OCI-LY1 (cell line): ENCODE measurements at regions not wholly inside any gene's neighbourhood (a gene's known extent, or its start where the extent isn't known, plus 50 kb on each side); places are given as distances from the start of the nearest gene placed in this dataset.

Experiments used
- H2AFZ ChIP-seq: fragments of 200-600 bp; sonication (generic), shearing (Covaris generic); 2 replicates; pipeline ENCODE4 v1.6.0; 2014; ENCODE audit warnings: antibody characterized with exemption, mild to moderate bottlenecking, low read length
- H3F3A ChIP-seq: fragments of 200-600 bp; sonication (generic), shearing (Covaris generic); 2 replicates; pipeline ENCODE4 v1.6.0; 2014; ENCODE audit warnings: mild to moderate bottlenecking, antibody characterized with exemption, low read length, moderate library complexity; ENCODE audit not compliant: insufficient read depth
- H3K27ac ChIP-seq: fragments of 200-600 bp; sonication (generic); 2 replicates; pipeline ENCODE4 v1.5.1; 2014; ENCODE audit warnings: low read length, mixed run types, mild to moderate bottlenecking, low read depth; ENCODE audit not compliant: poor library complexity, severe bottlenecking
- H3K27me3 ChIP-seq: fragments of 200-600 bp; sonication (generic); 2 replicates; pipeline ENCODE4 v1.6.0; 2014; ENCODE audit warnings: antibody characterized with exemption, mild to moderate bottlenecking, low read length, moderate library complexity; ENCODE audit not compliant: insufficient read depth
- H3K36me3 ChIP-seq: fragments of 200-600 bp; sonication (generic); 2 replicates; pipeline ENCODE4 v1.6.1; 2014; ENCODE audit warnings: mild to moderate bottlenecking, antibody characterized with exemption, low read length, moderate library complexity, mixed read lengths; ENCODE audit not compliant: insufficient read depth
- H3K4me1 ChIP-seq: fragments of 200-600 bp; sonication (generic); 2 replicates; pipeline ENCODE4 v1.5.1; 2014; ENCODE audit warnings: mild to moderate bottlenecking, low read length, moderate library complexity; ENCODE audit not compliant: insufficient read depth, severe bottlenecking
- H3K4me2 ChIP-seq: fragments of 200-600 bp; sonication (generic), shearing (Covaris generic); 2 replicates; pipeline ENCODE4 v1.6.1; 2014; ENCODE audit warnings: low read length
- H3K4me3 ChIP-seq: fragments of 200-600 bp; sonication (generic); 2 replicates; pipeline ENCODE4 v1.5.1; 2014; ENCODE audit warnings: low read length, low read depth, mild to moderate bottlenecking, mixed read lengths; ENCODE audit not compliant: poor library complexity, severe bottlenecking
- H3K79me2 ChIP-seq: fragments of 200-600 bp; shearing (Covaris generic); 2 replicates; pipeline ENCODE4 v1.6.1; 2016; ENCODE audit warnings: mixed run types, low read length, mixed read lengths; ENCODE audit not compliant: insufficient read depth
- H3K9ac ChIP-seq: fragments of 200-600 bp; sonication (generic), shearing (Covaris generic); 2 replicates; pipeline ENCODE4 v1.6.1; 2014; ENCODE audit warnings: mild to moderate bottlenecking, low read length, mixed read lengths
- H3K9me2 ChIP-seq: fragments of 200-600 bp; sonication (generic), shearing (Covaris generic); 2 replicates; pipeline ENCODE4 v1.6.1; 2014; ENCODE audit warnings: low read depth, mild to moderate bottlenecking, low read length, mixed read lengths
- H3K9me3 ChIP-seq: fragments of 200-600 bp; shearing (Covaris generic); 2 replicates; pipeline ENCODE4 v1.6.1; 2014; ENCODE audit warnings: low read length, mixed read lengths
- H4K20me1 ChIP-seq: fragments of 200-600 bp; sonication (generic), shearing (Covaris generic); 2 replicates; pipeline ENCODE4 v1.6.0; 2016; ENCODE audit warnings: mild to moderate bottlenecking, low read length; ENCODE audit not compliant: insufficient read depth
- CTCF ChIP-seq: fragments of 200-600 bp; sonication (generic), shearing (Covaris generic); IDR thresholded peaks from 2 replicates; pipeline ENCODE4 v1.5.1; 2017; ENCODE audit warnings: mild to moderate bottlenecking, antibody characterized with exemption, low read length, moderate library complexity, mixed read lengths
- EZH2 ChIP-seq: fragments of 200-600 bp; sonication (generic), shearing (Covaris generic); IDR thresholded peaks from 2 replicates; pipeline ENCODE4 v1.8.0; 2017; ENCODE audit warnings: borderline replicate concordance, mixed run types, mild to moderate bottlenecking, antibody characterized with exemption, low read length, moderate library complexity, mixed read lengths

- Histone ChIP-seq H3K4me2 (no peak overlapping the region), H3K9me2 (no peaks in the 10 kb centered on the region), H3K4me3 (no peak overlapping the region), H3K4me1 (no peaks in the 10 kb centered on the region), H3K79me2 (no peaks in the 10 kb centered on the region), H4K20me1 (no peaks in the 10 kb centered on the region), H3K36me3 (no peaks in the 10 kb centered on the region), H3K9me3 (no peaks in the 10 kb centered on the region), H3F3A (no peaks in the 10 kb centered on the region), H3K27ac (no peak overlapping the region), H2AFZ (no peak overlapping the region), H3K9ac (no peak overlapping the region), H3K27me3 (no peaks in the 10 kb centered on the region)
- no peak for TF ChIP-seq EZH2
- TF ChIP-seq CTCF, result no peak
Observed at GRCh38 chrX:1109580-1110119, 102.8 kb downstream of the CRLF2 start.

- H3K9me2 ChIP-seq, result no peaks in the 10 kb centered on the region
- H3K79me2 ChIP-seq, result no peaks in the 10 kb centered on the region
- TF ChIP-seq EZH2 (no peak), CTCF (no peak)
- H3K27me3 ChIP-seq, result no peaks in the 10 kb centered on the region
- H3F3A ChIP-seq, result no peaks in the 10 kb centered on the region
- no peak overlapping the region for H3K9ac ChIP-seq
- H3K36me3 ChIP-seq, result no peaks in the 10 kb centered on the region
- no peaks in the 10 kb centered on the region for H3K4me1 ChIP-seq
- no peak overlapping the region for H3K27ac ChIP-seq
- H4K20me1 ChIP-seq, result no peaks in the 10 kb centered on the region
- H3K9me3 ChIP-seq, result no peaks in the 10 kb centered on the region
- no peak overlapping the region for H2AFZ ChIP-seq
- no peak overlapping the region for H3K4me3 ChIP-seq
- no peak overlapping the region for H3K4me2 ChIP-seq
Observed at GRCh38 chrX:1108501-1109445, 103.7 kb downstream of the CRLF2 start.

- H3K9me2 ChIP-seq, result no peaks in the 10 kb centered on the region
- H3K4me2 ChIP-seq, result no peak overlapping the region
- H3K27ac ChIP-seq, result no peak overlapping the region
- H4K20me1 ChIP-seq, result no peaks in the 10 kb centered on the region
- no peak overlapping the region for H2AFZ ChIP-seq
- H3K36me3 ChIP-seq, result no peaks in the 10 kb centered on the region
- H3K27me3 ChIP-seq, result no peaks in the 10 kb centered on the region
- H3K9ac ChIP-seq, result no peak overlapping the region
- no peaks in the 10 kb centered on the region for H3K4me1 ChIP-seq
- TF ChIP-seq EZH2 (no peak), CTCF (no peak)
- no peaks in the 10 kb centered on the region for H3K79me2 ChIP-seq
- H3K9me3 ChIP-seq, result no peaks in the 10 kb centered on the region
- no peaks in the 10 kb centered on the region for H3F3A ChIP-seq
- H3K4me3 ChIP-seq, result no peak overlapping the region
Observed at GRCh38 chrX:1106478-1107210, 105.8 kb downstream of the CRLF2 start.
